RPMI8226 (cell line): ENCODE measurements at regions not wholly inside any gene's neighbourhood (a gene's known extent, or its start where the extent isn't known, plus 50 kb on each side); places are given as distances from the start of the nearest gene placed in this dataset.
"Not testable (repeated sequence)": the region's sequence is repeated elsewhere in the genome, so short reads cannot be mapped to it uniquely, and the experiment has no call there.

Experiments used
- DNase-seq: peaks from one replicate; pipeline ENCODE4 v3.0.0-alpha.2; 2015

DNA sequence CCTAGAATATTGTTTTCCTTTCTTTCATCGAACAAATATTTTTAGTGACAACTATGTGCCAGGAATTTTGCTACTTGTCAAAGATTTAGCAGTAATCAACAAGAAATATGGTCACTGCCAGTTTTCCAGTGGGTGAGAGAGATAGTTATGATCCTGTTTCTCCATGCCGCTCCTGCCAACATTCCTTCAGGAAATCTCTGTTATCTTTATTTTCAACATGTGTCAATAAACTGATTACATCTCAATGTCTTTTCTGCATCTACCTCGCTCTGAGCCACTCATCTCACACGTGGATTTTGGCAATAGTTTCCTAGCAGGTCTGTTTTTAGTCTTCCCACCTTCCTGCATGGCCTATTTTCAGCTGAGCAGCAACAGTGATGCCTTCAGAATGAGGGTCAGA is 650.0 kb upstream of the STXBP6 start:
- no peak for DNase-seq

DNA sequence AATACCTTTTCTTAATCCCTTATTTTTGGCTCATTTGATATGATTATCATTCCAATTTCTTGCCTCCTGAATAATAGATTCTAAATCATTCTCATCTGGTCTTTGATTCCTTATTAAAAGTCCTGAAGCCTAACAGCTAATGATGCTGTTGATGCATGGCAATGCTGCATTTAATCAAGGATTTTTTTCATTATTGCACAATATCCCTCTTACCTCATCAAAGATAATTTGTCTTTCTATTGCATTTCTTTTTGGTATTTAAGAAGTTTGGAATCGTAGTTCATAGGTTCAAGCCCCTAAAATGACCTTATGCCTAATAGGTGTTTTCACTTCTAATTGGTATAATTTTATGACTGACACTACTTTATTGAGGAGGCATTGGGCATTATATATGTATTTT is 648.2 kb upstream of the STXBP6 start:
- DNase-seq = no peak

DNA sequence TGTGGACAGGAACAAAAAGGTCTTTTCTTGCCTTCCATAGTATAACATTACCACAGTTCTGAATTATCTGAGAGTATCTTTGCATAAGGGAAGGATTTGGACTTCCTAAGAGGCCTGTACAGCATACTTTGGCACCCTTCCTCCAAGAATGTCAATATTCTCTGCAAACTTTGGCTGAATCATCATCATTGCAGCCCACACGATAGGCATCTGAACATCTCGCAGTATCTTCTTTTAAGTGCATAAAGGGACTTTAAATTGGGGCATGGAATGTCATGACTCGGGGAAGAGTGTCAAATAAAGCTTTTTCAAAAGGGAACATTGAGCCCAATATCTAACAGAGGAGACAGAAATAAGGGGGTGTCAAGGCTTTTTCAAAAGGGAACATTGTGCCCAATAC is 646.2 kb upstream of the STXBP6 start:
- no peak for DNase-seq

GRCh38 chr14:25685004-25685403 is 635.1 kb upstream of the STXBP6 start:
- DNase-seq = no peak

DNA sequence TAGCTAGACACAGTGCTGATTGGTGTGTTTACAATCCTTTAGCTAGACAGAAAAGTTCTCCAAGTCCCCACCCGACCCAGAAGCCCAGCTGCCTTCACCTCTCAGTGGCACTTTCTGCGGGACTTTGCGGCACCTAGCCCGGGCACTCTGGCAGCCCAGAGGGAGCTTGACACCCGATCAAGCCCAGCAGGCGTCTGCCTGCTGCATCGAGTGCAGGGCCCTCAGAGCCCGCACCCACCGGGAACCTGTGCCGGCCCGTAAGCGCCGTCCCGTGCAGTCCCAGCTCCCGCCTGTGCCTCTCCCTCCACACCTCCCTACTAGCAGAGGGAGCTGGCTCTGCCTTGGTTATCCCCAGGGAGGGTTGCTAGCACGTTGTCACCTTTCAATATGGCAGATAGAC is 631.0 kb upstream of the STXBP6 start:
- DNase-seq = no peak

DNA sequence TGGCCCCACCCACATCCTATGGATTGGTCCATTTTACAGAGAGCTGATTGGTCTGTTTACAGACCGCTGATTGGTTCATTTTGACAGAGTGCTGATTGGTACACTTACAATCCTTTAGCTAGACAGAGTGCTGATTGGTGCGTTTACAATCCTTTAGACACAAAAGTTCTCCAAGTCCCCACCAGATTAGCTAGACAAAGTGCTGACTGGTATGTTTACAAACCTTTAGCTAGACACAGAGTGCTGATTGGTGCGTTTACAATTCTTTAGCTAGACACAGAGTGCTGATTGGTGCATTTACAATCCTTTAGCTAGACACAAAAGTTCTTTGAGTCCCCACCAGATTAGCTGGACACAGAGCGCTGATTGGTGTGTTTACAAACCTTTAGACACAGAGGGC is 630.6 kb upstream of the STXBP6 start:
- DNase-seq = not testable (repeated sequence)

- no peak for DNase-seq
Measured at GRCh38 chr14:25677111-25677510, 627.2 kb upstream of the STXBP6 start.

- no peak for DNase-seq
Measured at GRCh38 chr14:25667387-25667786, 617.4 kb upstream of the STXBP6 start.

DNA sequence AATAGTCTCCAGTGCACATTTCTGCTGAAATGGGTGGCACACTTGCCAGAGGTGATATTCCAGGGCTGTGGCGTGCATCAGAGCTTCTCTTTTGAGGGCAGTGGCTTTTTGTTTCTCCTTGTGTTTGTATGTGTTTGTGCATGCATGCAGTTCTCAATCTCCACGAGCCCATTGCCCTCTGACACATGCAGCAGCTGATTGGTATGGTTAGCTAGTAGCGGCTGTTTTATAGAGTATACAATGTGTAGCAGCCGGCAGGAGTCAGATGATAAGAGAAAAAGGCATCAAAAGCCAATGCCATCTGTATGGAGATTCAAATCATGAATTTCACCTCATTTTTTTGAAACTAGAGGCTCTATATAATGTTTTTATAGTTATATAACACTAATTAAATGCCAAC is 616.9 kb upstream of the STXBP6 start:
- DNase-seq = no peak

DNA sequence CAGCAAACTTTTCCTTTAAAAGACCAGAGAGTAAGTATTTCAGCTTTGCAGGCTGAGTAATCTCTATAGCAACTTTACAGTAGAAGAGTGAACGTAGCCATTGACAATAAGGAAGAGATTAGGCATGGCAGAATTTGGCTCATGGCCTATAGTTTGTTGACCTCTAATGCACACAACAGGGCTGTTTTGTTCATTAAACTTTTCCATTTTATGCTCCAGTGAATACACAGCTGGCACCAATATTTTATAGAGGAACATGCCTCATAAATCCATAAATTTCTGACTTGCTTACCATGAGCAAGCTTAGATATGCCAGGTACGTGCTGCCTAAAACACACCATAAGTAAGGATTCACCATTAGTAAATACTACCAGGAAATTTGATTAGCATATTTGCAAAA is 609.0 kb upstream of the STXBP6 start:
- DNase-seq = no peak

DNA sequence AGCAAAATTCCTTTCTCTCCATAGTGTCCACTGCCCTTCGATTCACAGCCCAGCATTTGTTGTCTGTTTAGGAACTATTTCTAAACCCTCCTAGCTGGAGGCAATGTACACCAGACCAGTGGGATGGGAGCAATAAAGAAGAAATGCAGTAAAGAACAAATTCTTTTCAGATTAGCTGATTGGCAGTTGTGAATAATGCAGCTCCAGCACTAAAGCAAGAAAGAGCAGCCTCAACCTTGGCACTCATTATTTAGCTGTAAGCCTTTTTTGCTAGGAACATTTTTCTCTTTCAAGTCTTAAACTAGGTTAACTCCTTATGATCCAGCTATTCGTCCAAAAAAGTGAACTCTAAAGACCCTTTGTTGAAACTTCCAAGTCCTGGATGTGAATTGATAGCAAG is 580.5 kb upstream of the STXBP6 start:
- no peak for DNase-seq

DNA sequence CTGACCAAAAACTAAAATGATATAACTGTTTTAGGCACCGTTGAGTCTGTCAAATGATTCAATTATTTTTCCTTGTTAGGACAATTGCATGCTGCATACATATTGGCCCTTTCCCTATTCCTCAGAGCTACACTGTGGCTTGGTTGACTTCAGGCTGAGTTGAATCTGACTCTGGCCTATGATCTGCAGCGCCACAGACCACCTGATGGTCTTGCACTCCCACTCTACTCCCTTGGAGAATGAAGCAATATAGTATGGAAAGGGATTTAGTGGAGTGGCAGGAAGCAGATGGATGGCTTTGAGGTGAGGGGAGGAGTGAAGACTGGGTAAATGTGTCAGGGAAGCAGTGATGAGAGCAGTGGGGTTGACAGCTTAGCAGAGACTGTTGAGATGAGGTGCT is 579.0 kb upstream of the STXBP6 start:
- DNase-seq = no peak

- DNase-seq = no peak
Measured at GRCh38 chr14:25628390-25628789, 578.4 kb upstream of the STXBP6 start.

DNA sequence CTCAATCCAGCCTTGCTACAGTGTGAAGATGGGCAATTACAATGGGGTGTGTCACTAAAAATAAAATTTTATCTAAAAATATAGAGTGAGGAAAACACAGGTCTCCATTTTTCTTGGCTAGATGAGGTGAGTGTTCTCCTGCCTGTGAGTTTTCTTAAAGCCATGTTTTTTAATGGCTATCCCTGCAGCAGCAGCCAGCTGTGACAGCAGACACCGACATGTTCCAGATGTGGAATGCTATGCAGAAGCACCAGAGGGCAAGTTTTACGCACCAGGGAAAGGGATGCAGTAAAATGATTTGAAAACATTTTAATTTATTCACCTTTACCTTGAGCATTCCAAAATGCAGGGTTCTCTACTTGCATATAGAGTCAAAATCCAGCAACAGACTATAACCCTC is 577.0 kb upstream of the STXBP6 start:
- no peak for DNase-seq

DNA sequence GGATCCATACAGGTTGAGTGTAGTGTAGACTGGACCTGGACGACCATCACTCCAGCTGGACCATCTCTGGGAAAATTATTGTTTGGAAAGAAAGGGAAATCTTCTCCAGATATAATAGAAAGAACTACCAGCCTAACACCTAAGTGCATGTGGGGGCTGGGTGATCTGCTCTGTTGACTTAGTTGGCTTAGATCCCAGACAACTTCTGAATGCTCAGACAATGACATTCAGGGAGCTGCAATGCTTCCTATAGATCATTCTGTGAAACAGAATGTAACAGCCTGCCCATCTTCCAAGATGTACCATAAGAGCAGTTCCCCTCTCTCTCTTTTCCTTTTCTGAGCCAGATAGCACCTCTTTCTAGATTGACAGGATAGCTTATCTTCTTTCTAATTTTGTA is 572.8 kb upstream of the STXBP6 start:
- no peak for DNase-seq

DNA sequence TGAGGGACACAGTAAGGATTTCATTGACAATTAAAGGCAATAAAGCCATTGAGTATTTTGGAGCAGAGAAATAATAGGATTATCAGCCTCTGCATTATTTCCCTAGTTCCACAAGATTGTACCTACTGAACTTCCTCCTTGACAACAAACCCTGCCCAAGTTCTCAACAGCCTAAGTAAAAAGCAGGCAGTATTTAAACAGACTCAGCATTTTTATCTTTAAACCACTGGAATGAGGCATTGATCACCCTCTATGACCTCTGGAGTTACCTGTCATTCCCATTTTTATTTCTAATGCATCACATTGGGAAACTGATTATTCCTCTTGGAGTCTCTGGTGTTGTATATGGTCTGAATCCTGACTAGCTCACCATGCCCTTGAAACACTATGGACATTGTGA is 570.6 kb upstream of the STXBP6 start:
- DNase-seq = no peak

GRCh38 chr14:25615174-25615573 is 565.2 kb upstream of the STXBP6 start:
- DNase-seq = no peak

- no peak for DNase-seq
Measured at GRCh38 chr14:25607192-25607591, 557.2 kb upstream of the STXBP6 start.

- no peak for DNase-seq
Measured at GRCh38 chr14:25602106-25602505, 552.2 kb upstream of the STXBP6 start.

DNA sequence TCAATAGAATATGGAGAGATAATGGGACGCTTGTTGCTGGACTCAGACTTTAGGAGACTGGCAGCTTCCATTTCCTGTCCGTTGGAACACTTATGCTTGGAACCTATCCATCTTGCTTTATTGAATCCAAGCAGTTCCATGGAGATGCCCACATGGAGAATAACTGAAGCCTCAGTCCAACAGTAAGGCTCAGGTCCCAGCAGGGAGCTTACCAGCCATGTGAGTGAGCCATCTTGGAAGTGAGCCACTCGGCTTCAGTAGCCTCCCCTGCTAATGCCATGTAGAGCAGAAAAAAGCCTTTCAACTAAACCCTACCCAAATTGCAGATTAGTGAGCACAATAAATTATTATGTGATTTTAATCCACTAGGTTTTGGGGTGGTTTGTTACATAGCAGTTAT is 538.8 kb upstream of the STXBP6 start:
- DNase-seq = no peak

GRCh38 chr14:25574628-25575325 is 524.8 kb upstream of the STXBP6 start:
- DNase-seq = no peak

GRCh38 chr14:25570483-25570882 is 520.5 kb upstream of the STXBP6 start:
- no peak for DNase-seq

DNA sequence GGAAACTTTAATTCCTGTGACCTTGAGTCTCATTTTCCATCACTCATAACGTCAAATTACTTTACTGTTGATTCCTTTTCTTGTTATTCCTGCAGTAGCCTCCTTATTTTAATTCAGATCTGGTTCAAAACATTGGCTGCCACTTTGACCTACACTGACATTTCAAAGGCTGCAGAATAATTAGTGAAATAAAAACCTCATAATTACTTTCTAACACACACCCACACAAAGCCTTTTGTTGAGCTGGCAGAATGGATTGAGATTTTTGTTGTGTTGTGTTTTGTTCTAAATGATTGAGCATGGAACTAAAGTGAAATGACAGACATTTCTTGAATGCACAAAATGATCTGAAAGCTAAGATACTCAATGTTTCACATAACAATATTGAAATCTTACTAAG is 507.5 kb upstream of the STXBP6 start:
- no peak for DNase-seq

- DNase-seq = no peak
Measured at GRCh38 chr14:25552826-25553225, 502.9 kb upstream of the STXBP6 start.

DNA sequence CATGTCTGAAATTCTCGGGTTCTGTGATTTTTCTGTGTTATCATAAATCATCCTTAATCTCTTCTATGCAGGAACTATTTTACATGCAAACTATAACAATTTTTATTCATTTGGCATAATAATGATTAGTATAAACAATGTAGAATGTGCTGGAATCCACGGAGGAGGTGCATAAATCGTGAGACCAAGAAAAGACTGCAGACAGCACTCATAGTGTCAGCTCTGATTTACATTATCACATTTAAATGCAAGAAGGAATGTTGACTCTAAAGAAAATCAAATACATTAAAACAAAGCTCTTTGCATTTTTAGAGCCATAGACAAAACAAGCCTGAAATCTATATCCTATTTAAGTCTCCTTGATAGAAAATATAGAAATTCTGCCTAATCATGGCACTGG is 501.7 kb upstream of the STXBP6 start:
- no peak for DNase-seq

DNA sequence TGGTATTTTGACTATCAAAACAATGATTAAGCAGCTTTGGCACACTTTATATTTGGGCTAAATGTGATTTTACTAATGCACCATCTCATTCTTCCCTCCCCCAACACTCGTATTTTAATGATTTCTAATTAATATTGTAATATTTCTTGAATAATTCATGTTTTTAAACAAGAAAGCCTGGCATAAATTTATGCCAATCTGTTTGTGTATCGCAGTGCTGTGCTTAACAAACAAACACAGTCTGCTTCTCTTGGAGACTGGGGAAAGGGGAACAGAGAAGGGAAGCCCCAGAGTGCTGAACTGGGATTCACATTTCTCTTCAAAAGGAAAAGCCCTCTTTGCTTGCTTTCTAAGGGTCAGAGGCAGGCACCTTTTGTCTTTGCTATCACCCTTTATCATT is 496.9 kb upstream of the STXBP6 start:
- no peak for DNase-seq
